Gastrocnemius medialis (tissue), 4 donors: ENCODE measurements at regions not wholly inside any gene's neighbourhood (a gene's known extent, or its start where the extent isn't known, plus 50 kb on each side); places are given as distances from the start of the nearest gene placed in this dataset.

Experiments
- POLR2A ChIP-seq, 2 donors: fragments of 450-650 bp; IDR thresholded peaks; one replicate each; pipeline ENCODE4 v1.6.1; 2017; ENCODE audit warnings: antibody characterized with exemption in 2 of 2, mild to moderate bottlenecking in 2 of 2, moderate library complexity in 2 of 2
- TF ChIP-seq, protein P1 (sequence below), 5 experiments: fragments of 450-650 bp in 3 of 5; fragments of 200-600 bp in 2 of 5; sonication (generic) in 2 of 5; IDR thresholded peaks in 4 of 5; conservative IDR thresholded peaks in 1 of 5; 1 replicate in 4 of 5; 2 replicates in 1 of 5; pipeline ENCODE4 v1.5.1; 2016 to 2019; ENCODE audit warnings: antibody characterized with exemption in 5 of 5, mild to moderate bottlenecking in 3 of 5, moderate library complexity in 3 of 5

DNA sequence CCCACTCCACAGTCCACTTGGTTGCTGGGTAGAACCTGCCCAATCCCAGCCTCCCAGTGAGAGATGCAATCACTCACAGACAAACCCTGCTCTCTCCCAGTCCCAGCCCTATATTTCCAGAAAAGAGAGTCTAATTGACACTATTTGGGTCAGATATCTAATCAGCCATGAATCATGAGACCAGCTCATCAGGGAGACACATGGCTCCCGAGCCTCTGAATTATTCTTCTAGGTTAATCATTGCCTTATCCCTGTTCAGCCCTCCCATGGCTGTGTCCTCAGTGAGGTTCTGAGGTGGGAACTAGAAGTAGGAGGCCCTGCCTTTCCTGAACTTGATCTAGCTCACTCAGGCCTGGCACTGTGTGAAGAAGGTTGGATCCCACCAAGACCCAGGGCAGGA, 49.9 kb upstream of the ZC3H12A start:
- TF ChIP-seq, protein P1, sequence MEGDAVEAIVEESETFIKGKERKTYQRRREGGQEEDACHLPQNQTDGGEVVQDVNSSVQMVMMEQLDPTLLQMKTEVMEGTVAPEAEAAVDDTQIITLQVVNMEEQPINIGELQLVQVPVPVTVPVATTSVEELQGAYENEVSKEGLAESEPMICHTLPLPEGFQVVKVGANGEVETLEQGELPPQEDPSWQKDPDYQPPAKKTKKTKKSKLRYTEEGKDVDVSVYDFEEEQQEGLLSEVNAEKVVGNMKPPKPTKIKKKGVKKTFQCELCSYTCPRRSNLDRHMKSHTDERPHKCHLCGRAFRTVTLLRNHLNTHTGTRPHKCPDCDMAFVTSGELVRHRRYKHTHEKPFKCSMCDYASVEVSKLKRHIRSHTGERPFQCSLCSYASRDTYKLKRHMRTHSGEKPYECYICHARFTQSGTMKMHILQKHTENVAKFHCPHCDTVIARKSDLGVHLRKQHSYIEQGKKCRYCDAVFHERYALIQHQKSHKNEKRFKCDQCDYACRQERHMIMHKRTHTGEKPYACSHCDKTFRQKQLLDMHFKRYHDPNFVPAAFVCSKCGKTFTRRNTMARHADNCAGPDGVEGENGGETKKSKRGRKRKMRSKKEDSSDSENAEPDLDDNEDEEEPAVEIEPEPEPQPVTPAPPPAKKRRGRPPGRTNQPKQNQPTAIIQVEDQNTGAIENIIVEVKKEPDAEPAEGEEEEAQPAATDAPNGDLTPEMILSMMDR (IDR thresholded peaks at IDR 0.05 in 4 of 5, conservative IDR thresholded peaks at IDR 0.05 in 1 of 5) = no peak
- no peak for TF ChIP-seq POLR2A (IDR thresholded peaks at IDR 0.05)
